ENCODE measurements at regions not wholly inside any gene's neighbourhood (a gene's known extent, or its start where the extent isn't known, plus 50 kb on each side); places are given as distances from the start of the nearest gene placed in this dataset.

GRCh38 chr11:24239930-24240329 lies 256.9 kb upstream of the LUZP2 start:
- no peak for DNase-seq (ENCODE audit: low read depth)
- no peak overlapping the region for H3K4me3 ChIP-seq (ENCODE audit: low read depth, low read length)
- no peak for TF ChIP-seq CTCF (IDR thresholded peaks at IDR 0.05; ENCODE audit: insufficient read depth, low read length)

GRCh38 chr11:24240496-24241175 lies 256.2 kb upstream of the LUZP2 start:
- no peak for DNase-seq (ENCODE audit: low read depth)
- H3K4me3 ChIP-seq (ENCODE audit: low read depth, low read length), result no peak overlapping the region
- no peak for TF ChIP-seq CTCF (IDR thresholded peaks at IDR 0.05; ENCODE audit: insufficient read depth, low read length)

GRCh38 chr11:24246715-24247114 lies 250.1 kb upstream of the LUZP2 start:
- no peak overlapping the region for H3K4me3 ChIP-seq (ENCODE audit: low read depth, low read length)
- no peak for DNase-seq (ENCODE audit: low read depth)

GRCh38 chr11:24247846-24248245 lies 249.0 kb upstream of the LUZP2 start:
- no peak for TF ChIP-seq CTCF (IDR thresholded peaks at IDR 0.05; ENCODE audit: insufficient read depth, low read length)
- no peak overlapping the region for H3K4me3 ChIP-seq (ENCODE audit: low read depth, low read length)
- no peak for DNase-seq (ENCODE audit: low read depth)

More at GRCh38 chr11:24246715-24247114, 250.1 kb upstream of the LUZP2 start:
- no peak for TF ChIP-seq CTCF (IDR thresholded peaks at IDR 0.05; ENCODE audit: insufficient read depth, low read length)

- TF ChIP-seq CTCF (IDR thresholded peaks at IDR 0.05; ENCODE audit: insufficient read depth, low read length), result no peak
- DNase-seq (ENCODE audit: low read depth), result no peak
Observed at GRCh38 chr11:24249921-24250320, 246.9 kb upstream of the LUZP2 start.

GRCh38 chr11:24253237-24253760 lies 243.6 kb upstream of the LUZP2 start:
- no peak for TF ChIP-seq CTCF (IDR thresholded peaks at IDR 0.05; ENCODE audit: insufficient read depth, low read length)
- H3K4me3 ChIP-seq (ENCODE audit: low read depth, low read length), result no peak overlapping the region
- no peak for DNase-seq (ENCODE audit: low read depth)

More at GRCh38 chr11:24249921-24250320, 246.9 kb upstream of the LUZP2 start:
- no peak overlapping the region for H3K4me3 ChIP-seq (ENCODE audit: low read depth, low read length)

All from fibroblast of the aortic adventitia (primary cell).